HFFc6 (cell line): ENCODE measurements at regions not wholly inside any gene's neighbourhood (a gene's known extent, or its start where the extent isn't known, plus 50 kb on each side); places are given as distances from the start of the nearest gene placed in this dataset.
"Not testable (repeated sequence)": the region's sequence is repeated elsewhere in the genome, so short reads cannot be mapped to it uniquely, and the experiment has no call there.

ENCODE experiments used
- DNase-seq: peaks from one replicate; pipeline ENCODE4 v3.0.0-alpha.2; 2018
- H3K27ac Mint-ChIP-seq: 2 replicates; pipeline ENCODE4 v1.8.0; 2020; ENCODE audit warnings: mild to moderate bottlenecking, mixed read lengths
- H3K27me3 Mint-ChIP-seq: 2 replicates; pipeline ENCODE4 v1.8.0; 2021; ENCODE audit warnings: mild to moderate bottlenecking, moderate library complexity, mixed read lengths; ENCODE audit not compliant: insufficient read depth
- H3K36me3 Mint-ChIP-seq: 2 replicates; pipeline ENCODE4 v1.8.0; 2021; ENCODE audit warnings: low read depth, mixed read lengths
- H3K4me1 Mint-ChIP-seq: 2 replicates; pipeline ENCODE4 v1.8.0; 2020; ENCODE audit warnings: low read depth, mixed read lengths
- H3K4me3 Mint-ChIP-seq: 2 replicates; pipeline ENCODE4 v1.8.0; 2020; ENCODE audit warnings: mild to moderate bottlenecking, moderate library complexity, mixed read lengths
- H3K9me3 Mint-ChIP-seq: 2 replicates; pipeline ENCODE4 v1.8.0; 2020; ENCODE audit warnings: mild to moderate bottlenecking, mixed read lengths
- CTCF ChIP-seq: fragments of 200-600 bp; sonication (generic); IDR thresholded peaks from 2 replicates; pipeline ENCODE4 v1.5.0; 2021; ENCODE audit warnings: antibody characterized with exemption, mild to moderate bottlenecking

DNA sequence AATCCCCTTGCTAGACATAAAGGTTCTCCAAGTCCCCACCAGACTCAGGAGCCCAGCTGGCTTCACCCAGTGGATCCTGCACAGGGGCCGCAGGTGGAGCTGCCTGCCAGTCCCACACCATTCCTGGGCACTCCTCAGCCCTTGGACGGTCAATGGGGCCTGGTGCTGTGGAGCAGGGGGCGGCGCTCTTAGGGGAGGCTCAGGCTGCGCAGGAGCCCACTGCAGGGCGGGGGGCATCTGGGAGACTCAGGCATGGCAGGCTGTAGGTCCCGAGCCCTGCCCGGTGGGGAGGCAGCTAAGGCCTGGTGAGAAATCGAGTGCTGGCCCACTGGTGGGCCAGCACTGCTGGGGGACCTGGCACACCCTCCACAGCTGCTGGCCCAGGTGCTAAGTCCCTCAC is 75.1 kb upstream of the TBC1D5 start:
- peaks cover 13% of the 10 kb centered on the region for H3K9me3 Mint-ChIP-seq
- H3K4me3 Mint-ChIP-seq = no peak overlapping the region
- H3K27ac Mint-ChIP-seq = no peak overlapping the region
- H3K27me3 Mint-ChIP-seq = no peaks in the 10 kb centered on the region
- peaks cover 12% of the 10 kb centered on the region; the same call in 1 of the 2 replicates for H3K36me3 Mint-ChIP-seq
- DNase-seq = no peak
- H3K4me1 Mint-ChIP-seq = peaks cover 14% of the 10 kb centered on the region
- TF ChIP-seq CTCF = no peak

GRCh38 chr3:17816839-17817238 is 74.4 kb upstream of the TBC1D5 start:
- H3K27me3 Mint-ChIP-seq, H3K4me3 Mint-ChIP-seq, H3K27ac Mint-ChIP-seq, DNase-seq: not testable (repeated sequence)
- Mint-ChIP-seq H3K36me3 (peaks cover 12% of the 10 kb centered on the region; the same call in 1 of the 2 replicates), H3K4me1 (peaks cover 15% of the 10 kb centered on the region), H3K9me3 (peaks cover 13% of the 10 kb centered on the region)

DNA sequence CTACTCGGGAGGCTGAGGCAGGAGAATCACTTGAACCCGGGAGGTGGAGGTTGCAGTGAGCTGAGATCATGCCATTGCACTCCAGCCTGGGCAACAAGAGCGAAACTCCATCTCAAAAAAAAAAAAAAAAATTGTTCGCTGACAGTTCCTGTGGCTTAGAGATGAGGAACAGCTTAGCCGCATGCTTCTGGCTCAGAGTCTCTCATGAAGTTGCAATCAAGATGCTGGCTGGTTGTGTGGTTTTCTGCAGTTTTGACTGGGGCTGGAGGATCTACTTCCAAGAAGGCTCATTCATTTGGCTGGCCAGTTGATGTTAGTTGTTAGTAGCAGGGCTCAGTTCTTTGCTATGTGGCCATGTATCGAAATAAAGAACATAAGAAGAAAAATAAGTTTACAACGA is 69.9 kb upstream of the TBC1D5 start:
- Mint-ChIP-seq H3K4me1 (peaks cover 47% of the 10 kb centered on the region), H3K36me3 (peaks cover 12% of the 10 kb centered on the region; the same call in 1 of the 2 replicates), H3K9me3 (peaks cover 13% of the 10 kb centered on the region)
- H3K27ac Mint-ChIP-seq, DNase-seq, H3K4me3 Mint-ChIP-seq, H3K27me3 Mint-ChIP-seq: not testable (repeated sequence)

- peak overlapping the region; percentile 14; the same call in 1 of the 2 replicates for H3K4me3 Mint-ChIP-seq
- H3K4me1 Mint-ChIP-seq = peaks cover 54% of the 10 kb centered on the region
- peaks cover 7% of the 10 kb centered on the region for H3K9me3 Mint-ChIP-seq
- no peaks in the 10 kb centered on the region; the same call in 1 of the 2 replicates for H3K27me3 Mint-ChIP-seq
- H3K27ac Mint-ChIP-seq = peak overlapping the region; percentile 75
- H3K36me3 Mint-ChIP-seq = peaks cover 7% of the 10 kb centered on the region; the same call in 1 of the 2 replicates
- TF ChIP-seq CTCF = no peak
- peak; percentile 12 for DNase-seq
Measured at GRCh38 chr3:17811646-17812045, 69.2 kb upstream of the TBC1D5 start.

GRCh38 chr3:17810759-17811158 is 68.3 kb upstream of the TBC1D5 start:
- Mint-ChIP-seq H3K27ac (peak overlapping the region; percentile 75), H3K36me3 (no peaks in the 10 kb centered on the region), H3K9me3 (no peaks in the 10 kb centered on the region), H3K27me3 (no peaks in the 10 kb centered on the region; the same call in 1 of the 2 replicates), H3K4me1 (peaks cover 59% of the 10 kb centered on the region), H3K4me3 (peak overlapping the region; percentile 64)
- TF ChIP-seq CTCF = peak; percentile 72
- peak; percentile 78 for DNase-seq

GRCh38 chr3:17808994-17809393 is 66.6 kb upstream of the TBC1D5 start:
- no peak overlapping the region for H3K4me3 Mint-ChIP-seq
- peaks cover 59% of the 10 kb centered on the region for H3K4me1 Mint-ChIP-seq
- TF ChIP-seq CTCF = no peak
- H3K27ac Mint-ChIP-seq = no peak overlapping the region
- peak; percentile 48 for DNase-seq
- H3K9me3 Mint-ChIP-seq = no peaks in the 10 kb centered on the region
- H3K27me3 Mint-ChIP-seq = no peaks in the 10 kb centered on the region; the same call in 1 of the 2 replicates
- no peaks in the 10 kb centered on the region for H3K36me3 Mint-ChIP-seq

DNA sequence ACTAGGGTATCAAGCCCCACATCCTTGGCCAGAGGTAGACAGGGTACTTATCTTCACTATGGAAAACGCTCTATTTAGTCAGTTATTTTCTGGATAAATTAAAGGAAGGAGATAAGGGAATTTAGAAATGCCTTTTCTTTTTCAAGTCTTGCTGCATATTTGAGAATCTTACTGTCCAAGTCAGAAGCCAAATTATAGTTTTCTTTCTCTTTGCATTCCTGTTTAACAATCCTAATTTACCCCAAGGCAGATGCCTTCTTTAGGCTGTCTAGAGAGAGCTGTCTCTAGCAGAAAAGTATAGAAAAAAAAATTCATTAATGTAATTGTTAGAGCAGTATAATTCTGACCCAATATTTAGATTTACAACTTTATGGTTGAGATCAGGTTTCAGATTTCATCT is 64.4 kb upstream of the TBC1D5 start:
- DNase-seq = peak; percentile 37
- no peaks in the 10 kb centered on the region for H3K9me3 Mint-ChIP-seq
- H3K36me3 Mint-ChIP-seq = no peaks in the 10 kb centered on the region
- peak overlapping the region; percentile 46; the same call in 1 of the 2 replicates for H3K27ac Mint-ChIP-seq
- no peak for TF ChIP-seq CTCF
- H3K27me3 Mint-ChIP-seq = no peaks in the 10 kb centered on the region; the same call in 1 of the 2 replicates
- peaks cover 58% of the 10 kb centered on the region for H3K4me1 Mint-ChIP-seq
- no peak overlapping the region for H3K4me3 Mint-ChIP-seq
